Trophoblast cell (in vitro differentiated cells and primary cell): ENCODE measurements at regions not wholly inside any gene's neighbourhood (a gene's known extent, or its start where the extent isn't known, plus 50 kb on each side); places are given as distances from the start of the nearest gene placed in this dataset.
"Not testable (repeated sequence)": the region's sequence is repeated elsewhere in the genome, so short reads cannot be mapped to it uniquely, and the experiment has no call there.

ENCODE experiments used
- DNase-seq, 2 donors: peaks; one replicate each; pipeline ENCODE4 v3.0.0-alpha.2; 2016
- H2AFZ ChIP-seq: 2 replicates; pipeline ENCODE4 v1.6.1; 2013; ENCODE audit warnings: low read length, moderate library complexity, mild to moderate bottlenecking; ENCODE audit not compliant: insufficient read depth, poor library complexity
- H2AK5ac ChIP-seq: 2 replicates; pipeline ENCODE4 v1.6.1; 2013; ENCODE audit warnings: mild to moderate bottlenecking, low read length
- H2BK120ac ChIP-seq: 2 replicates; pipeline ENCODE4 v1.6.1; 2013; ENCODE audit warnings: low read length, mild to moderate bottlenecking, moderate library complexity; ENCODE audit not compliant: insufficient read depth, poor library complexity
- H2BK12ac ChIP-seq: 2 replicates; pipeline ENCODE4 v1.6.1; 2013; ENCODE audit warnings: mild to moderate bottlenecking, low read length, moderate library complexity
- H2BK5ac ChIP-seq: 2 replicates; pipeline ENCODE4 v1.6.1; 2013; ENCODE audit warnings: low read length, low read depth, moderate library complexity, mild to moderate bottlenecking; ENCODE audit not compliant: poor library complexity
- H3K14ac ChIP-seq: 2 replicates; pipeline ENCODE4 v1.6.1; 2013; ENCODE audit warnings: mild to moderate bottlenecking, low read length
- H3K18ac ChIP-seq: 2 replicates; pipeline ENCODE4 v1.6.1; 2013; ENCODE audit warnings: mild to moderate bottlenecking, low read length
- H3K23ac ChIP-seq: 2 replicates; pipeline ENCODE4 v1.6.1; 2013; ENCODE audit warnings: low read length
- H3K27ac ChIP-seq: 2 replicates; pipeline ENCODE4 v1.5.1; 2013; ENCODE audit warnings: low read depth, mild to moderate bottlenecking, inconsistent platforms, low read length, moderate library complexity
- H3K27me3 ChIP-seq: 2 replicates; pipeline ENCODE4 v1.6.1; 2013; ENCODE audit warnings: inconsistent platforms, mild to moderate bottlenecking, low read length, moderate library complexity; ENCODE audit not compliant: insufficient read depth
- H3K36me3 ChIP-seq, 2 experiments: 1 replicate in 1 of 2; 2 replicates in 1 of 2; pipeline ENCODE4 v1.6.1; 2013; ENCODE audit warnings: low read length in 2 of 2, mild to moderate bottlenecking in 2 of 2, moderate library complexity in 1 of 2; ENCODE audit not compliant: insufficient read depth in 2 of 2, control insufficient read depth in 1 of 2
- H3K4ac ChIP-seq: 2 replicates; pipeline ENCODE4 v1.6.1; 2013; ENCODE audit warnings: low read depth, mild to moderate bottlenecking, low read length, moderate library complexity
- H3K4me1 ChIP-seq, 2 experiments: 1 replicate in 1 of 2; 2 replicates in 1 of 2; pipeline ENCODE4 v1.6.1; 2013; ENCODE audit warnings: low read length in 2 of 2, mild to moderate bottlenecking in 2 of 2, moderate library complexity in 1 of 2; ENCODE audit not compliant: insufficient read depth in 2 of 2, control insufficient read depth in 1 of 2
- H3K4me2 ChIP-seq: 2 replicates; pipeline ENCODE4 v1.6.1; 2013; ENCODE audit warnings: inconsistent platforms, mild to moderate bottlenecking, low read length, moderate library complexity
- H3K4me3 ChIP-seq: 2 replicates; pipeline ENCODE4 v1.5.1; 2013; ENCODE audit warnings: mild to moderate bottlenecking, low read depth, low read length, inconsistent platforms
- H3K79me1 ChIP-seq: one replicate; pipeline ENCODE4 v1.6.1; 2013; ENCODE audit warnings: low read length
- H3K79me2 ChIP-seq: 2 replicates; pipeline ENCODE4 v1.6.1; 2013; ENCODE audit warnings: low read length, mild to moderate bottlenecking; ENCODE audit not compliant: control insufficient read depth, insufficient read depth, poor library complexity
- H3K9ac ChIP-seq: 2 replicates; pipeline ENCODE4 v1.6.1; 2013; ENCODE audit warnings: mild to moderate bottlenecking, low read length
- H3K9me3 ChIP-seq: 2 replicates; pipeline ENCODE4 v1.6.1; 2013; ENCODE audit warnings: low read depth, mild to moderate bottlenecking, control low read depth, inconsistent platforms, low read length; ENCODE audit not compliant: insufficient read depth
- H4K12ac ChIP-seq: 2 replicates; pipeline ENCODE4 v1.6.1; 2013; ENCODE audit warnings: low read depth, mild to moderate bottlenecking, low read length, moderate library complexity
- H4K8ac ChIP-seq: 2 replicates; pipeline ENCODE4 v1.6.1; 2013; ENCODE audit warnings: low read depth, mild to moderate bottlenecking, low read length, moderate library complexity
- H4K91ac ChIP-seq: one replicate; pipeline ENCODE4 v1.6.1; 2013; ENCODE audit warnings: low read depth, mild to moderate bottlenecking, low read length, moderate library complexity
- WGBS: extraction: QIAGEN DNeasy Blood & Tissue Kit; methylation state at CpG from one replicate; pipeline ENCODE4 v1.1.7; 2013; ENCODE audit warnings: missing lambda C conversion rate; ENCODE audit not compliant: insufficient read length, insufficient coverage; ENCODE audit errors: extremely low coverage; 5-methylcytosine and 5-hydroxymethylcytosine counted together

DNA sequence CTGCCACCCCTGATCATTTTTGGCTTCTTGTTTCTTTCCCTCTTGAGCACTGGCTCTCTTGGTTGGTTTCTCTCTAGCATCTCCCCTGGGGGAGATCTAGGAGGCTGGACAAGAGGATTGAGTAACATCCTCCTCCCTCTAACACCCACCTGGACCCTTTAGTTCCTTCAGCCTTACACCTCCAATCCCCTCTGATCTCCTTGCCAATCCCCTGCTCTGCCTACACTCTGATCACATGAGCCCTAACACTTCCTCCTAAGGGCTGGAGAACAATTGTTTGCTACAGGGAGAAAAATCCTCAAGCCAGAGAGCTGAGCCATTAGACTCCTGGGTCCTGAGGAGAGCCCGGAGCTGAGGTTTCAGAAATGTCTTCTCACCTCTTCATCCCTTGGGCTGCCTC is 65.9 kb upstream of the ADGRL1 start:
- Histone ChIP-seq H3K27ac (no peak overlapping the region), H3K23ac (no peak overlapping the region), H3K79me1 (no peaks in the 10 kb centered on the region), H3K36me3 (no peaks in the 10 kb centered on the region), H3K4me2 (no peak overlapping the region), H3K4me1 (no peaks in the 10 kb centered on the region), H3K18ac (no peak overlapping the region), H3K4ac (no peak overlapping the region), H2BK120ac (no peak overlapping the region), H2BK5ac (no peak overlapping the region), H3K14ac (no peak overlapping the region), H2BK12ac (no peak overlapping the region), H3K27me3 (no peaks in the 10 kb centered on the region), H4K12ac (no peak overlapping the region), H4K91ac (no peak overlapping the region), H3K9me3 (peaks cover 10% of the 10 kb centered on the region), H3K4me3 (no peak overlapping the region), H3K79me2 (no peaks in the 10 kb centered on the region), H2AFZ (no peak overlapping the region), H3K9ac (no peak overlapping the region), H2AK5ac (no peak overlapping the region), H4K8ac (no peak overlapping the region)
- DNase-seq, result no peak
- WGBS, result no CpG with 5 or more reads among the region's 1 CpG

DNA sequence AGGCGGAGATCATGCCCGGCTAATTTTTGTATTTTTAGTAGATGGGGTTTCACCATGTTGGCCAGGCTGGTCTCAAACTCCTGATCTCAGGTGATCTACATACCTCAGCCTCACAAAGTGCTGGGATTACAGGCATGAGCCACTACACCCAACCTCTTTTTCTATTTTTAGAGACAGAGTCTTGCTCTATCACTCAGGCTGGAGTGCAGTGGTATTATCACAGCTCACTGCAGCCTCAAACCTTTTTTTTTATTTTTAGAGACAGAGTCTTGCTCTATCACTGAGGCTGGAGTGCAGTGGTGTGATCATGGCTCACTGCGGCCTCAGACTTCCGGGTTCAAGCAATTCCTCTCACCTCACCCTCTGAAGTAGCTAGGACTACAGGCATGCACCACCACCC is 64.6 kb upstream of the ADGRL1 start:
- not testable (repeated sequence) for H3K4me3 ChIP-seq, H3K9ac ChIP-seq, H3K79me2 ChIP-seq, H3K18ac ChIP-seq, H3K23ac ChIP-seq, H3K36me3 ChIP-seq, H2BK5ac ChIP-seq, H4K12ac ChIP-seq, H3K4me2 ChIP-seq, H3K27ac ChIP-seq, H3K4ac ChIP-seq, H3K79me1 ChIP-seq, H3K9me3 ChIP-seq, H2AK5ac ChIP-seq, H2BK12ac ChIP-seq, DNase-seq, H4K8ac ChIP-seq, H2AFZ ChIP-seq, H2BK120ac ChIP-seq, H3K4me1 ChIP-seq, H3K14ac ChIP-seq, H3K27me3 ChIP-seq, H4K91ac ChIP-seq
- no CpG with 5 or more reads among the region's 4 CpGs for WGBS

DNA sequence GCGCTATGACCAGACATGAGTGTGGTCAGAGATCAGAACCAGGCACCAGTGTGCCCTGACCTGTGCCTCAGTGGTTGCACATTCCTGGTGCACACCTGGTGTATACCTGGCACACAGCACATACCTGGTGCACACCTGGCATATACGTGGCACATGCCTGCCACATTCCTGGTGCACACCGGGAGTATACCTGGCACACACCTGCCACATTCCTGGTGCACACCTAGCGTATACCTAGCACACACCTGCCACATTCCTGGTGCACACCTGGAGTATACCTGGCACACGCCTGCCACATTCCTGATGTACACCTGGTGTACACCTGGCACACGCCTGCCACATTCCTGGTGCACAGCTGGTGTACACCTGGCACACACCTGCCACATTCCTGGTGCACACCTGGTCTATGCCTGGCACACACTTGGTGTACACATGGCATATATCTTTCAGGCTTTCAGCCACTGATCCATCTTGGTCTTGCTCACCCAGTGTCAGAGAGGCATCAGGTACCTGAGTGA is 61.3 kb upstream of the ADGRL1 start:
- no CpG with 5 or more reads among the region's 6 CpGs for WGBS
- no peak overlapping the region for H2AK5ac ChIP-seq

DNA sequence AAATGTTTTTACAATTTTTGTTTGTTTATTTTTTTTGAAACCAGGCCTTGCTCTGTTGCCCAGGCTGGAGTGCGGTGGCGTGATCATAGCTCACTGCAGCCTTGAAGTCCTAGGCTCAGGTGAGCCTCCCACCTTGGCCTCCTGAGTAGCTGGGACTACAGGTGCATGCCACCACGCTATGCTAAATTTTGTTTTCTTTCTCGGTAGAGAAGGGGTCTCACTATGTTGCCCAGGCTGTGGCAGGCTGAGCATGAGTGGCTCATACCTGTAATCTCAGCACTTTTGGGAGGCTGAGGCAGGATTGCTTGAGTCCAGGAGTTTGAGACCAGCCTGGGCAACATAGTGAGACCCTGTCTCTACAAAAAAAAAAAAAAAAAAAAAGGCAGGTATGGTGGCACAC is 60.2 kb upstream of the ADGRL1 start:
- H4K8ac ChIP-seq, H3K27ac ChIP-seq, H3K14ac ChIP-seq, H2AFZ ChIP-seq, H4K91ac ChIP-seq, H3K23ac ChIP-seq, H3K4ac ChIP-seq, H3K79me2 ChIP-seq, H3K4me1 ChIP-seq, DNase-seq, H3K36me3 ChIP-seq, H2BK5ac ChIP-seq, H3K79me1 ChIP-seq, H2BK12ac ChIP-seq, H4K12ac ChIP-seq, H2BK120ac ChIP-seq, H2AK5ac ChIP-seq, H3K9ac ChIP-seq, H3K18ac ChIP-seq, H3K4me3 ChIP-seq, H3K27me3 ChIP-seq, H3K9me3 ChIP-seq: not testable (repeated sequence)
- WGBS, result no CpG with 5 or more reads among the region's 4 CpGs
- H3K4me2 ChIP-seq, result peak overlapping the region; percentile 51

More for the DNA sequence above, 61.3 kb upstream of the ADGRL1 start:
- H2AFZ ChIP-seq, result no peak overlapping the region
- H4K12ac ChIP-seq, result no peak overlapping the region
- no peak overlapping the region for H3K18ac ChIP-seq
- no peak overlapping the region for H3K14ac ChIP-seq
- H3K4me1 ChIP-seq, result peaks cover 0 to 3% of the 10 kb centered on the region in 2 experiments
- H2BK120ac ChIP-seq, result no peak overlapping the region
- H3K27ac ChIP-seq, result no peak overlapping the region
- no peak for DNase-seq
- no peak overlapping the region for H2BK12ac ChIP-seq
- no peak overlapping the region for H3K4ac ChIP-seq
- no peaks in the 10 kb centered on the region for H3K79me2 ChIP-seq
- no peak overlapping the region for H4K8ac ChIP-seq
- H2BK5ac ChIP-seq, result no peak overlapping the region
- peaks cover 10% of the 10 kb centered on the region for H3K27me3 ChIP-seq
- peak overlapping the region; percentile 16 for H3K4me3 ChIP-seq
- no peak overlapping the region for H4K91ac ChIP-seq
- no peak overlapping the region for H3K9ac ChIP-seq
- peaks cover 4% of the 10 kb centered on the region for H3K9me3 ChIP-seq
- H3K36me3 ChIP-seq, result no peaks in the 10 kb centered on the region
- H3K79me1 ChIP-seq, result no peaks in the 10 kb centered on the region
- no peak overlapping the region for H3K23ac ChIP-seq
- no peak overlapping the region for H3K4me2 ChIP-seq
